HUES6 (cell line): ENCODE measurements at regions not wholly inside any gene's neighbourhood (a gene's known extent, or its start where the extent isn't known, plus 50 kb on each side); places are given as distances from the start of the nearest gene placed in this dataset.
"Not testable (repeated sequence)": the region's sequence is repeated elsewhere in the genome, so short reads cannot be mapped to it uniquely, and the experiment has no call there.

Experiments
- H3K27ac ChIP-seq: 2 replicates; pipeline ENCODE4 v1.7.0; 2013; ENCODE audit warnings: low read depth, mild to moderate bottlenecking, low read length, inconsistent platforms
- H3K27me3 ChIP-seq: 2 replicates; pipeline ENCODE4 v1.6.1; 2013; ENCODE audit warnings: low read length; ENCODE audit not compliant: control insufficient read depth, insufficient read depth
- H3K36me3 ChIP-seq: 2 replicates; pipeline ENCODE4 v1.6.1; 2013; ENCODE audit warnings: low read length; ENCODE audit not compliant: control insufficient read depth, insufficient read depth
- H3K4me1 ChIP-seq: 2 replicates; pipeline ENCODE4 v1.6.1; 2013; ENCODE audit warnings: low read length; ENCODE audit not compliant: control insufficient read depth, insufficient read depth
- H3K4me3 ChIP-seq: 2 replicates; pipeline ENCODE4 v1.5.1; 2013; ENCODE audit warnings: low read depth, low read length
- H3K9ac ChIP-seq: one replicate; pipeline ENCODE4 v1.6.1; 2013; ENCODE audit warnings: mild to moderate bottlenecking, low read length
- H3K9me3 ChIP-seq: 2 replicates; pipeline ENCODE4 v1.6.1; 2013; ENCODE audit warnings: low read depth, low read length; ENCODE audit not compliant: control insufficient read depth, insufficient read depth

DNA sequence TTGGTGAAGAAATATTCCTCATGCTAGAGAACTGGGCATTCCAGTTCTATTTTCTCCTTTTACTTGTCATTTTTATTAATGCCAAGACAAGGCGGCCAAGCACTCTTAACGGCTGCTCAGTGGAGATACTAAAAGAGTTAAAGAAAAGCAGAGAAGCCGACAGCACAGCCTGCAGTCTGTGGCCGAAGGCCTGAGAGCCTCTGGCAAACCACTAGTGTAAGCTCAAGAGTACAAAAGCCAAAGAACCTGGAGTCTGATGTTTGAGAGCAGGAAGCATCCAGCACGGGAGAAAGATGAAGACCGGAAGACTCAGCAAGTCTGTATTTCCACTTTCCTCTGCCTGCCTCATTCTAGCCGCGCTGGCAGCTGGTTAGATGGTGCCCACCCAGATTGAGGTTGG lies 167.1 kb upstream of the FUT9 start:
- Histone ChIP-seq H3K27ac (no peak overlapping the region), H3K4me3 (no peak overlapping the region), H3K9ac (no peak overlapping the region), H3K27me3 (no peaks in the 10 kb centered on the region), H3K4me1 (no peaks in the 10 kb centered on the region), H3K9me3 (no peaks in the 10 kb centered on the region), H3K36me3 (no peaks in the 10 kb centered on the region)

DNA sequence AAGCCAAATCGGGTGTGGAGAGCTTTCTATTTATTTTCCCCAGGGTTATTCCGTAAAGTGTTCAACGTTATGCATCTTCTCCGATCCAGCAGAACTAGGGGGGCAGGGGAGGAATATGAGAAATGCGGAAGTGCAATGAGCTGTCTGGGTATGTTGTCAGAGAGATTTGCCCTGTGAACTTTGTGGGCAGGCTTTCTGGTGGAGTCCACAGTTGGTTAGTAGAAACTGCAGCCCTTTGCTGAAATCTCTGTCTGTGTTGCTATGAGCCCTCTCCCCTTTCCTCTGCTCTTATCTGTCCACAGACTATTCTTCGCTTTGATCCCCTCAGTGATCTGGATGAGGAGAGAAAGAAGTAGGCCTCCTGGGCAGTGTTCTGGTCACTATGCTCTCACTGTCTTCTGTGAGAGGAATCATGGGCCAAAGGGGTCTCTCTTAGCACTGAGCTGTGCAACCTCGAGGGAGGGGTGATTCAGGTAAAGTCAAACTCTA lies 158.9 kb upstream of the FUT9 start:
- no peak overlapping the region for H3K27ac ChIP-seq
- no peaks in the 10 kb centered on the region for H3K4me1 ChIP-seq
- no peaks in the 10 kb centered on the region for H3K36me3 ChIP-seq
- H3K9ac ChIP-seq = no peak overlapping the region
- no peaks in the 10 kb centered on the region for H3K9me3 ChIP-seq
- no peak overlapping the region for H3K4me3 ChIP-seq
- no peaks in the 10 kb centered on the region for H3K27me3 ChIP-seq

DNA sequence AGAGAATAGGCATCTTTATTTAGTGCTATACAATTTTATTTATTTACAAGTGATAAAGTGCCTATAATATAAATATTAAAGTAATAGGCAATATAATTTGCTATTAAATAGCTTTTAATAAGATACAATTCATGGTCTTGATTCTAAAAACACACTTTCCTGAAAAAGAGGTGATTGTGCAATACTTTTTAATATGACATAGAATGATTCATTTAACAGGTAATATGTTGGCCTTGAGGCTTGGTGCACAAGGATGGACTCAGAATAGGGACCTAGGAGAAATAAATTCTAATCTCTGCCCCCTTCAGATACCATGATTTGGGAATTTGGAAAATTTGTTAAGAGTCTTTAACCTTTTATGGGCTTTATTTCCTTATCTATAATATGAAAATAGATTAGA lies 149.9 kb upstream of the FUT9 start:
- H3K27me3 ChIP-seq = no peaks in the 10 kb centered on the region
- H3K4me1 ChIP-seq = no peaks in the 10 kb centered on the region
- H3K4me3 ChIP-seq = no peak overlapping the region

DNA sequence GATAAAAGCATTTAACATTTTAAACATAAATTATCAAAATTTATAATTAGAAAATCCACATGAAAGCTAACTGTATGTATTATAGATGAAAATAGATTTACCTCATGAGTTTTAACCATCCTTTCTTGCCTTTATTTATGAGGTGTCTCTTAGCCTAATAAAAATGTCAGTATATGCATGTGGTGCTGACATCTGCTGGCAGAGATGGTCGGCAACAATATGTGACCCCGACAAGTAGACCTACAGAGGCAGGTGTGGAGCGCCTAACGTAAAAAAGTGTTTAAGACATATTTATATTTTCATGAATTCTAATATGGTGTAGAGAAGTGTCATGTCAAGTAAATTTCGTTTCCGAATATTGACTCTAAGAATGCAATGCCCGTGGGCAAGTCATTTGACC lies 149.0 kb upstream of the FUT9 start:
- H3K4me1 ChIP-seq = no peaks in the 10 kb centered on the region
- no peak overlapping the region for H3K9ac ChIP-seq
- no peak overlapping the region for H3K27ac ChIP-seq
- no peaks in the 10 kb centered on the region for H3K36me3 ChIP-seq
- no peaks in the 10 kb centered on the region for H3K27me3 ChIP-seq
- no peaks in the 10 kb centered on the region for H3K9me3 ChIP-seq
- H3K4me3 ChIP-seq = no peak overlapping the region

More for the DNA sequence above, 149.9 kb upstream of the FUT9 start:
- Histone ChIP-seq H3K27ac (no peak overlapping the region), H3K9ac (no peak overlapping the region), H3K9me3 (no peaks in the 10 kb centered on the region), H3K36me3 (no peaks in the 10 kb centered on the region)

DNA sequence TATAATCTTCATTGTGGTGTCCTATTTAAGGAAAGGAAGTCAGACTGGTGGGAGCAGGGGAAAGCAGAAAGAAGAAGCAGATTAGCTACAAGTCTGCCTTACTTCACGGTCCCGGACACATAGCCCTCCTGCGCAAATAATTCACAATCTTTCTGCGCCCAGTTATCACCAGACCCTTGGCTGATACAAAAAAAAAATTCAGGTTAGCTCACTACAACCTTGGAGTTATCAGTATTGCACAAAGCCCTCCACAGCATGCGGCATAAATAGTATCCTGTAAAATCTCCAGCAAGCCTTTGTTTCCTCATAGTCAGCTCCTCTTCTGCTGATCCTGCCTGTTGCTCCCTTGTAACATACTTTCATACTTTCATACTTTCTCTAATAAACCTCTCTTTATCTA lies 148.6 kb upstream of the FUT9 start:
- no peaks in the 10 kb centered on the region for H3K27me3 ChIP-seq

DNA sequence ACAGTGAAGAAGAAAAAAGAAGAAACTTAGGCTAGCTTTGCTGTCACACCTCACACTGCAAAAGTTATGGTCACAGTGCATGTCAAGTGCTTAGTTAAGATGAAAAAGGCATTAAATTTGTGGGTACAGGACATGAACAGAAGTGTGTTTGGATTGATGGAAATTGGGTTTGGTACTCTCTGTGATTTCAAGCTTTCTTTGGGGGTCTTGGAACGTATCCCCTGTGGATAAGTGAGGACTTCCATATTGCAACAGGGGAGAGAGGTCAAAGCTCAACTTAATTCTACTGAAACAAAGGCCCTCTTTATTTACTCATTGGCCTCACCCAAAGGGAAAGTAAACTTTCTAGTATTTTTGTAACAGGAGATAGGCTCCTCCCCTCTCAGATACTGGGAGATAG lies 138.3 kb upstream of the FUT9 start:
- H3K27me3 ChIP-seq = no peaks in the 10 kb centered on the region
- H3K27ac ChIP-seq = no peak overlapping the region
- H3K9ac ChIP-seq = no peak overlapping the region
- no peaks in the 10 kb centered on the region for H3K4me1 ChIP-seq
- H3K9me3 ChIP-seq = no peaks in the 10 kb centered on the region
- H3K4me3 ChIP-seq = no peak overlapping the region
- no peaks in the 10 kb centered on the region for H3K36me3 ChIP-seq

More for the DNA sequence above, 148.6 kb upstream of the FUT9 start:
- Histone ChIP-seq H3K36me3 (no peaks in the 10 kb centered on the region), H3K9me3 (no peaks in the 10 kb centered on the region), H3K9ac (no peak overlapping the region), H3K4me3 (no peak overlapping the region), H3K27ac (no peak overlapping the region), H3K4me1 (no peaks in the 10 kb centered on the region)

DNA sequence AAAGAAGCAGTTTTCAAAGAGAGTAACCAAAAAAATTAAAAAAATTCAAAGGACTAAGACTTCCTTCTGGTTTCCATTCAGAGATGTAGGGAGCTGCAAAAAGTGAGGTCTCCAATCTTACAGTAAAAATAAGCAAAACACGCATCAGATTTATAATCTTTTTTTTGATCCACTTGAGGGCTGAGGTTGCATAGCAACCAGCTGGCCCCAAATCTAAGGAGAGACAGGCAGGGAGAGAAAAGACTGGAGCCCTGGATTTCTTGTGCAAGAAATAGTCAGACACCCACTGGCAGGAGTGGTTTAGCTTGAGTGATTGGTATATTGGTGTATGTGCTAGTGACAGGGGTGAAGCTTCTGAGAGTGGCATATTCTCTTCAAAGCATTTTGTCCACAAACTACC lies 135.9 kb upstream of the FUT9 start:
- no peak overlapping the region for H3K27ac ChIP-seq
- H3K9me3 ChIP-seq = no peaks in the 10 kb centered on the region

DNA sequence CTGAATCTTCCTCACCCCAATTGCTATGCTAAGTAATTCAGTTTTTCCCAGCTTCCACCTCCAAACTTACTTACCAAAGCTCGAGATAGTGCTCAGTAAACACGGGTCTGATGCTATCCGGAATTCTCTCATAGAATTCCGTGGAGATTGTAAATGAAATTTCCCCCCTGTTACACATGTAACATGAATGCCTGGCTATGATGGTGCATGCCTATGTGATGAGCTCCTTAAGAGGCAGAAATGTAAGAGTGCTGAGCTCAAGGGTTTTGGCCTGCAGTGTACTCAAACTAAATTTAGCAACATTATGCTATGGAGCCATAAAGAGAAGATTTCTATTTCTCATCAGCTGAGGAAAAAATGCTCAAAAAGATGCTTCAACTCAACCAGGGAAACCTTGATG lies 133.4 kb upstream of the FUT9 start:
- Histone ChIP-seq H3K4me1 (no peaks in the 10 kb centered on the region), H3K9ac (no peak overlapping the region), H3K27me3 (no peaks in the 10 kb centered on the region), H3K9me3 (no peaks in the 10 kb centered on the region), H3K4me3 (no peak overlapping the region), H3K27ac (no peak overlapping the region), H3K36me3 (no peaks in the 10 kb centered on the region)

More for the DNA sequence above, 135.9 kb upstream of the FUT9 start:
- H3K4me3 ChIP-seq = no peak overlapping the region
- no peaks in the 10 kb centered on the region for H3K36me3 ChIP-seq
- H3K4me1 ChIP-seq = no peaks in the 10 kb centered on the region
- H3K9ac ChIP-seq = no peak overlapping the region
- H3K27me3 ChIP-seq = no peaks in the 10 kb centered on the region

DNA sequence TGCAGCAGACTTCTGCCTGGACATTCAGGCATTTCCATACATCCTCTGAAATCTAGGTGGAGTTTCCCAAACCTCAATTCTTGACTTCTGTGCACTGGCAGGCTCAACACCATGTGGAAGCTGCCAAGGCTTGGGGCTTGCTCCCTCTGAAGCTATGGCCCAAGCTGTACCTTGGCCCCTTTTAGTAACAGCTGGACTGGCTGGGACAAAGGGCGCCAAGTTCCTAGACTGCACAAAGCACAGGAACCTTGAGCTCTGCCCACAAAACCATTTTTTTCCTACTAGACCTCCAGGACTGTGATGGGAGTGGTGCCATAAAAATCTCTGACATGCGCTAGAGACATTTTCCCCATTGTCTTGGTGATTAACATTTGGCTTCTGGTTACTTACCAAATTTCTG lies 127.1 kb upstream of the FUT9 start:
- not testable (repeated sequence) for H3K27me3 ChIP-seq, H3K27ac ChIP-seq, H3K9ac ChIP-seq, H3K9me3 ChIP-seq, H3K4me3 ChIP-seq, H3K4me1 ChIP-seq, H3K36me3 ChIP-seq

DNA sequence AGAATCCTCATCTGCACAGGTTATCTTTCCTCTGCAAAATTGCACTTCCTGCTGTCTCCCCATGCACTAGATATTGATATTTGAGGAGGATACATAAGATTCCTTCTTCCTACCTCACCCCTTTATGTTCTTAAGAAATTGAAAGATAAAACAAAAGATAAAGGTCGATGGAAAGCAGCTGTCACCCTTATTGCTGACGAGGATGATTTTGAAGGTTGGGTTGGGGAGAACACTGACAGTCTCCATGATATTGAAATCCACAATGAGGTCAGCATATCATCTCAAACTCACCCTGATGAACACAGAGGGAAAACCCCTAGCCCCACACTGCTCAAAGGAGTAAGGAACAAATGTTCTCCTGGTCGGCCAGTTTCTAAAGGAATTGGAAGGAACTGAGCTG lies 110.6 kb upstream of the FUT9 start:
- H3K27ac ChIP-seq = no peak overlapping the region
- no peak overlapping the region for H3K4me3 ChIP-seq
- no peak overlapping the region for H3K9ac ChIP-seq
- no peaks in the 10 kb centered on the region for H3K4me1 ChIP-seq
- no peaks in the 10 kb centered on the region for H3K36me3 ChIP-seq
- no peaks in the 10 kb centered on the region for H3K9me3 ChIP-seq
- no peaks in the 10 kb centered on the region for H3K27me3 ChIP-seq

DNA sequence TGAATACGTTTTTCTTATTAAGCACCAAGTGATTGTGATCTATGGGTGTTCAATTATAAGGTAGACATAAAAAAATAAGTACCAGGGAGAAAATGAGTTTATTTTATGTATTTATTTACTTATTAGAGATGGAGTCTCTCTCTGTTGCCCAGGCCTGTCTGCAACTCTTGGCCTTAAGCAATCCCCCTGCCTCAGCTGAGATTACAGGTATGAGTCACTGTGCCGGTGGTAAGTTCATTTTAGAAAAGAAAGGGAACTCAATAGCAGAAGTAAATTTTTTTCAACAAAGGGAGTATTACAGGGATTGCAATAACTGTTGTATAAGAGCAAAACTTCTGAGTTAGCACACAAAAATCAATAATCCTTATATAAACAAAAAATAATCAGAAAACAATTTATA lies 98.7 kb upstream of the FUT9 start:
- Histone ChIP-seq H3K36me3 (no peaks in the 10 kb centered on the region), H3K9me3 (no peaks in the 10 kb centered on the region), H3K4me3 (no peak overlapping the region), H3K27me3 (no peaks in the 10 kb centered on the region), H3K4me1 (no peaks in the 10 kb centered on the region), H3K9ac (no peak overlapping the region), H3K27ac (no peak overlapping the region)

DNA sequence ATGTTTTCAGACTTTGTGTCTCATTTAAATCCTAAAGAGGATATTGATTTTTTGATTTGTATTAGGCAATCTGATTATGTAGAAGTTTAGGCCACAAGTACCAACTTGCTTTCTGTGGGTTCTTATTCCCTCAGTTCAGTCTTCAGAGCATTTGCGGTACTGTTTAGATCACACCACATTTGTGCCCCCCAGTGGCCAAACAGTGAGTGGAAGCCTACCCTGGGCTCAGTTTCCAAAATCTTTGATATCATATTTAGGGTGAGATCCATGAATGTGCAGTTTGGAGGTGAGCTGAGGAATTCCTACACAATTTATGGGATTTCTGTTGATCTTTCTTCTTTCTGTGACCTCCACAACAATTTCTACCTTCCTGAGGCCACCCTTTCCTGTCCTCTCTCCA lies 92.3 kb upstream of the FUT9 start:
- H3K27me3 ChIP-seq = no peaks in the 10 kb centered on the region
- H3K4me1 ChIP-seq = no peaks in the 10 kb centered on the region
- H3K9me3 ChIP-seq = no peaks in the 10 kb centered on the region
- H3K36me3 ChIP-seq = no peaks in the 10 kb centered on the region
- H3K4me3 ChIP-seq = no peak overlapping the region
- H3K27ac ChIP-seq = no peak overlapping the region
- H3K9ac ChIP-seq = no peak overlapping the region
